ENCODE measurements at regions not wholly inside any gene's neighbourhood (a gene's known extent, or its start where the extent isn't known, plus 50 kb on each side); places are given as distances from the start of the nearest gene placed in this dataset.
"Not testable (repeated sequence)": the region's sequence is repeated elsewhere in the genome, so short reads cannot be mapped to it uniquely, and the experiment has no call there.

GRCh38 chr1:68811806-68812205 lies 314.9 kb upstream of the DEPDC1 start:
- Histone ChIP-seq H3K27ac (no peak overlapping the region), H3K4me3 (no peak overlapping the region), H3K4me1 (peaks cover 0 to 8% (median 0%) of the 10 kb centered on the region in 4 donors), H3K9me3 (no peaks in the 10 kb centered on the region), H3K27me3 (no peaks in the 10 kb centered on the region), H3K36me3 (no peaks in the 10 kb centered on the region)
- TF ChIP-seq POLR2A (IDR thresholded peaks at IDR 0.05) (no peak), CTCF (IDR thresholded peaks at IDR 0.05) (no peak), EP300 (IDR thresholded peaks at IDR 0.05) (no peak)
- 69 to 72% methylated on average over 5 of the region's 5 CpGs for WGBS, 2 donors
- DNase-seq (ENCODE audit: low spot score in 2 of 2), result no peak

- 68 to 80% methylated on average over 1 of the region's 1 CpG for WGBS, 2 donors
- no peaks in the 10 kb centered on the region for H3K9me3 ChIP-seq
Observed at GRCh38 chr1:68812333-68812732, 315.5 kb upstream of the DEPDC1 start.

GRCh38 chr1:68814067-68814466 lies 317.2 kb upstream of the DEPDC1 start:
- no peak overlapping the region for H3K27ac ChIP-seq
- TF ChIP-seq POLR2A (IDR thresholded peaks at IDR 0.05) (no peak), EP300 (IDR thresholded peaks at IDR 0.05) (no peak), CTCF (IDR thresholded peaks at IDR 0.05) (no peak)
- no peak overlapping the region for H3K4me3 ChIP-seq
- 70 to 75% methylated on average over 2 of the region's 2 CpGs for WGBS, 2 donors
- no peaks in the 10 kb centered on the region for H3K36me3 ChIP-seq
- no peaks in the 10 kb centered on the region for H3K27me3 ChIP-seq
- no peaks in the 10 kb centered on the region for H3K9me3 ChIP-seq
- H3K4me1 ChIP-seq, result no peaks in the 10 kb centered on the region
- no peak for DNase-seq (ENCODE audit: low spot score in 2 of 2)

More at GRCh38 chr1:68812333-68812732, 315.5 kb upstream of the DEPDC1 start:
- peaks cover 0 to 8% (median 0%) of the 10 kb centered on the region in 4 donors for H3K4me1 ChIP-seq
- H3K27ac ChIP-seq, result no peak overlapping the region
- H3K36me3 ChIP-seq, result no peaks in the 10 kb centered on the region
- no peak overlapping the region for H3K4me3 ChIP-seq
- no peak for DNase-seq (ENCODE audit: low spot score in 2 of 2)
- no peak for TF ChIP-seq POLR2A (IDR thresholded peaks at IDR 0.05)
- no peak for TF ChIP-seq CTCF (IDR thresholded peaks at IDR 0.05)
- no peak for TF ChIP-seq EP300 (IDR thresholded peaks at IDR 0.05)
- no peaks in the 10 kb centered on the region for H3K27me3 ChIP-seq

- Histone ChIP-seq H3K27ac (no peak overlapping the region), H3K27me3 (no peaks in the 10 kb centered on the region), H3K36me3 (no peaks in the 10 kb centered on the region), H3K4me3 (no peak overlapping the region), H3K4me1 (no peaks in the 10 kb centered on the region), H3K9me3 (no peaks in the 10 kb centered on the region)
- DNase-seq (ENCODE audit: low spot score in 2 of 2), result no peak
- TF ChIP-seq EP300 (IDR thresholded peaks at IDR 0.05), result no peak
- TF ChIP-seq CTCF (IDR thresholded peaks at IDR 0.05), result no peak
- WGBS, 2 donors, result 82 to 86% methylated on average over 1 of the region's 1 CpG
Observed at GRCh38 chr1:68815632-68816031, 318.8 kb upstream of the DEPDC1 start.

GRCh38 chr1:68817505-68818210 lies 320.8 kb upstream of the DEPDC1 start:
- H3K9me3 ChIP-seq; H3K27ac ChIP-seq; H3K4me1 ChIP-seq; DNase-seq (ENCODE audit: low spot score in 2 of 2); H3K36me3 ChIP-seq; H3K27me3 ChIP-seq; H3K4me3 ChIP-seq: not testable (repeated sequence)
- WGBS, 2 donors, result 96 to 99% methylated on average over 18 to 44 of the region's 49 CpGs
